Ascending aorta (tissue), 2 donors: ENCODE measurements at regions not wholly inside any gene's neighbourhood (a gene's known extent, or its start where the extent isn't known, plus 50 kb on each side); places are given as distances from the start of the nearest gene placed in this dataset.

Experiments
- DNase-seq, 2 donors: peaks; one replicate each; pipeline ENCODE4 v3.0.0-alpha.2; 2019; ENCODE audit warnings: low spot score in 2 of 2
- H3K27ac ChIP-seq, 2 donors: fragments of 200-600 bp; sonication (generic); one replicate each; pipeline ENCODE4 v1.5.1; 2016 to 2017; ENCODE audit warnings: mild to moderate bottlenecking in 1 of 2
- H3K27me3 ChIP-seq: fragments of 200-600 bp; sonication (generic); one replicate; pipeline ENCODE4 v1.5.1; 2017
- H3K36me3 ChIP-seq, 2 donors: fragments of 200-600 bp; sonication (generic); one replicate each; pipeline ENCODE4 v1.5.1; 2016
- H3K4me1 ChIP-seq, 2 donors: fragments of 200-600 bp; sonication (generic); one replicate each; pipeline ENCODE4 v1.5.1; 2016 to 2017; ENCODE audit warnings: mild to moderate bottlenecking in 1 of 2
- H3K4me3 ChIP-seq, 2 donors: fragments of 200-600 bp; sonication (generic); one replicate each; pipeline ENCODE4 v1.5.1; 2016 to 2017; ENCODE audit warnings: mild to moderate bottlenecking in 1 of 2
- H3K9me3 ChIP-seq, 2 donors: fragments of 200-600 bp; sonication (generic); one replicate each; pipeline ENCODE4 v1.5.1; 2016
- CTCF ChIP-seq, 3 experiments: fragments of 200-600 bp in 2 of 3; fragments of 450-650 bp in 1 of 3; sonication (generic) in 2 of 3; IDR thresholded peaks; one replicate each; pipeline ENCODE4 v1.5.1; 2016 to 2019; ENCODE audit warnings: antibody characterized with exemption in 3 of 3, mild to moderate bottlenecking in 1 of 3, moderate library complexity in 1 of 3
- intact Hi-C: fragments of 100-400 bp; cut with DNase I; formaldehyde crosslinking; loops from one replicate; pipeline ENCODE4 v1.15.1; 2023

GRCh38 chr2:238582159-238582558 lies 155.4 kb downstream of the ASB1 start:
- no peaks in the 10 kb centered on the region for H3K4me1 ChIP-seq
- no peak overlapping the region for H3K4me3 ChIP-seq
- H3K27ac ChIP-seq = no peak overlapping the region
- H3K27me3 ChIP-seq = no peaks in the 10 kb centered on the region
- H3K9me3 ChIP-seq = no peaks in the 10 kb centered on the region
- no peak for TF ChIP-seq CTCF (IDR thresholded peaks at IDR 0.05)
- intact Hi-C loops = no loop called here
- DNase-seq = no peak
- no peaks in the 10 kb centered on the region for H3K36me3 ChIP-seq

GRCh38 chr2:238584617-238585016 lies 157.9 kb downstream of the ASB1 start:
- no peak for TF ChIP-seq CTCF (IDR thresholded peaks at IDR 0.05)
- Histone ChIP-seq H3K27me3 (no peaks in the 10 kb centered on the region), H3K4me3 (no peak overlapping the region), H3K4me1 (no peaks in the 10 kb centered on the region), H3K9me3 (no peaks in the 10 kb centered on the region), H3K36me3 (no peaks in the 10 kb centered on the region), H3K27ac (no peak overlapping the region)
- intact Hi-C loops = no loop called here
- DNase-seq = no peak

- no peak for DNase-seq
- H3K27me3 ChIP-seq = no peaks in the 10 kb centered on the region
- H3K4me3 ChIP-seq = no peak overlapping the region
- no peaks in the 10 kb centered on the region for H3K4me1 ChIP-seq
- no peak for TF ChIP-seq CTCF (IDR thresholded peaks at IDR 0.05)
- no peaks in the 10 kb centered on the region for H3K36me3 ChIP-seq
- H3K9me3 ChIP-seq = no peaks in the 10 kb centered on the region
- H3K27ac ChIP-seq = no peak overlapping the region
- intact Hi-C loops = no loop called here
Observed at GRCh38 chr2:238585836-238586821, 159.4 kb downstream of the ASB1 start.

GRCh38 chr2:238586931-238587775 lies 160.4 kb downstream of the ASB1 start:
- no peak overlapping the region for H3K27ac ChIP-seq
- no peaks in the 10 kb centered on the region for H3K36me3 ChIP-seq
- no peak for TF ChIP-seq CTCF (IDR thresholded peaks at IDR 0.05)
- intact Hi-C loops = no loop called here
- no peaks in the 10 kb centered on the region for H3K9me3 ChIP-seq
- H3K27me3 ChIP-seq = no peaks in the 10 kb centered on the region
- H3K4me1 ChIP-seq = no peaks in the 10 kb centered on the region
- H3K4me3 ChIP-seq = no peak overlapping the region
- DNase-seq = no peak

GRCh38 chr2:238587776-238588660 lies 161.3 kb downstream of the ASB1 start:
- no peaks in the 10 kb centered on the region for H3K4me1 ChIP-seq
- H3K27me3 ChIP-seq = no peaks in the 10 kb centered on the region
- TF ChIP-seq CTCF (IDR thresholded peaks at IDR 0.05) = no peak
- H3K27ac ChIP-seq = no peak overlapping the region
- DNase-seq = no peak
- H3K9me3 ChIP-seq = no peaks in the 10 kb centered on the region
- H3K4me3 ChIP-seq = no peak overlapping the region
- intact Hi-C loops = no loop called here
- no peaks in the 10 kb centered on the region for H3K36me3 ChIP-seq
